Testis (tissue), 2 donors: ENCODE measurements at regions not wholly inside any gene's neighbourhood (a gene's known extent, or its start where the extent isn't known, plus 50 kb on each side); places are given as distances from the start of the nearest gene placed in this dataset.

ENCODE experiments used
- DNase-seq: peaks from one replicate; pipeline ENCODE4 v3.0.0-alpha.2; 2019
- H3K27ac ChIP-seq, 2 donors: fragments of 200-600 bp; sonication (generic); one replicate each; pipeline ENCODE4 v1.5.1; 2019
- H3K27me3 ChIP-seq: fragments of 200-600 bp; sonication (generic); one replicate; pipeline ENCODE4 v1.5.1; 2019
- H3K36me3 ChIP-seq: fragments of 200-600 bp; sonication (generic); one replicate; pipeline ENCODE4 v1.5.1; 2017; ENCODE audit warnings: low read depth; ENCODE audit errors: missing control alignments
- H3K4me1 ChIP-seq: fragments of 200-600 bp; sonication (generic); one replicate; pipeline ENCODE4 v1.5.1; 2019
- H3K4me3 ChIP-seq, 2 donors: fragments of 200-600 bp; sonication (generic); one replicate each; pipeline ENCODE4 v1.5.1; 2017 to 2019
- H3K9me3 ChIP-seq: fragments of 200-600 bp; sonication (generic); one replicate; pipeline ENCODE4 v1.5.1; 2017
- POLR2A ChIP-seq: fragments of 450-650 bp; IDR thresholded peaks from one replicate; pipeline ENCODE4 v1.6.1; 2017; ENCODE audit warnings: antibody characterized with exemption, mild to moderate bottlenecking, moderate library complexity
- WGBS, 2 donors: methylation state at CpG; one replicate each; pipeline ENCODE4 v1.1.5; 2018; 5-methylcytosine and 5-hydroxymethylcytosine counted together
- intact Hi-C: fragments of 100-400 bp; cut with DNase I; formaldehyde crosslinking; loops from one replicate; pipeline ENCODE4 v1.15.1; 2023; ENCODE audit warnings: low total_unique reads
- TF ChIP-seq, protein P1 (sequence below), 3 experiments: fragments of 450-650 bp in 2 of 3; fragments of 200-600 bp in 1 of 3; sonication (generic) in 1 of 3; IDR thresholded peaks; one replicate each; pipeline ENCODE4 v1.5.1; 2016 to 2019; ENCODE audit warnings: antibody characterized with exemption in 3 of 3, mild to moderate bottlenecking in 2 of 3, moderate library complexity in 1 of 3

DNA sequence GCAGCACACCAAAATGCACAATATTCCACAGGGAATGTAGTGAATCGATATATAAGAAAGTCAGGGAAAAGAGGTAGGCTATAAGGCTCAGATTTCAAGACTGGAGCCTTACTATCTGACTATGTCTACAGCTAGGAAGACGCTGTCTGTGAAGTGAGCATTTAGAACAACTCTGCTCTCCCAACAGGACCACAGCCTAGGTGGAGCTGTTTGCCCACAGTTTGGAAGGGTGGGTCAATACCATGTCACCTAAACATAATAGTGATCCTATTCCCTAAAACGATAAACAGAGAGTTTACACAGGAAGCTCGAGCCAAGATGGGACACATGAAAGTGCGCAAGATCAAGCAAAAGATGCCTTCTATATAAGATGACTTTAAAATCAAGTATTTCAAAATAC, 2486.0 kb upstream of the PCDH20 start:
- TF ChIP-seq, protein P1, sequence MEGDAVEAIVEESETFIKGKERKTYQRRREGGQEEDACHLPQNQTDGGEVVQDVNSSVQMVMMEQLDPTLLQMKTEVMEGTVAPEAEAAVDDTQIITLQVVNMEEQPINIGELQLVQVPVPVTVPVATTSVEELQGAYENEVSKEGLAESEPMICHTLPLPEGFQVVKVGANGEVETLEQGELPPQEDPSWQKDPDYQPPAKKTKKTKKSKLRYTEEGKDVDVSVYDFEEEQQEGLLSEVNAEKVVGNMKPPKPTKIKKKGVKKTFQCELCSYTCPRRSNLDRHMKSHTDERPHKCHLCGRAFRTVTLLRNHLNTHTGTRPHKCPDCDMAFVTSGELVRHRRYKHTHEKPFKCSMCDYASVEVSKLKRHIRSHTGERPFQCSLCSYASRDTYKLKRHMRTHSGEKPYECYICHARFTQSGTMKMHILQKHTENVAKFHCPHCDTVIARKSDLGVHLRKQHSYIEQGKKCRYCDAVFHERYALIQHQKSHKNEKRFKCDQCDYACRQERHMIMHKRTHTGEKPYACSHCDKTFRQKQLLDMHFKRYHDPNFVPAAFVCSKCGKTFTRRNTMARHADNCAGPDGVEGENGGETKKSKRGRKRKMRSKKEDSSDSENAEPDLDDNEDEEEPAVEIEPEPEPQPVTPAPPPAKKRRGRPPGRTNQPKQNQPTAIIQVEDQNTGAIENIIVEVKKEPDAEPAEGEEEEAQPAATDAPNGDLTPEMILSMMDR (IDR thresholded peaks at IDR 0.05), result no peak
- TF ChIP-seq POLR2A, result no peak
- intact Hi-C loops, result no loop called here
- DNase-seq, result no peak
- H3K36me3 ChIP-seq, result no peaks in the 10 kb centered on the region
- no peaks in the 10 kb centered on the region for H3K27me3 ChIP-seq
- 84 to 91% methylated on average over 5 of the region's 5 CpGs for WGBS, 2 donors
- H3K4me1 ChIP-seq, result no peaks in the 10 kb centered on the region
- no peak overlapping the region for H3K27ac ChIP-seq
- no peaks in the 10 kb centered on the region for H3K9me3 ChIP-seq
- no peak overlapping the region for H3K4me3 ChIP-seq

DNA sequence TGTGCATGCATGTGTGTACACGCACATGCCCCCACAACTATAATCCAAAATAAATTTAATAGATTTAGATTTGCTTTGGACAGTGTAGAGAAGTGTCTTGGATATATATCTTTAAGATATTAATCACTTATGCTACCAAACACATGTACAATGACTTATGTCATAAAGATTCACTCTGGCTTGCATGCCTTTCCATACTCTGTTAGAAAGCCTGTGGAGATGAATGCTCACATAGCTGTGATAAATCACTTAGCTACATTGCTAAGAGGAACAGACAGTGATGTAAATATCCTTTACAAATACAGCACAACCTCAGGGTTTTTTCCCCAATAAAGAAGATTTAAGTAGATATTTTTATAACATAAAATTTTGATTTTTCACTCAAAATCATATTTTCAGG, 2484.8 kb upstream of the PCDH20 start:
- Histone ChIP-seq H3K36me3 (no peaks in the 10 kb centered on the region), H3K27ac (no peak overlapping the region), H3K4me1 (no peaks in the 10 kb centered on the region), H3K27me3 (no peaks in the 10 kb centered on the region), H3K4me3 (no peak overlapping the region), H3K9me3 (no peaks in the 10 kb centered on the region)
- 98 to 100% methylated on average over 1 of the region's 1 CpG for WGBS, 2 donors
- TF ChIP-seq, protein P1 (IDR thresholded peaks at IDR 0.05), result no peak
- TF ChIP-seq POLR2A, result no peak
- no peak for DNase-seq
- intact Hi-C loops, result no loop called here

DNA sequence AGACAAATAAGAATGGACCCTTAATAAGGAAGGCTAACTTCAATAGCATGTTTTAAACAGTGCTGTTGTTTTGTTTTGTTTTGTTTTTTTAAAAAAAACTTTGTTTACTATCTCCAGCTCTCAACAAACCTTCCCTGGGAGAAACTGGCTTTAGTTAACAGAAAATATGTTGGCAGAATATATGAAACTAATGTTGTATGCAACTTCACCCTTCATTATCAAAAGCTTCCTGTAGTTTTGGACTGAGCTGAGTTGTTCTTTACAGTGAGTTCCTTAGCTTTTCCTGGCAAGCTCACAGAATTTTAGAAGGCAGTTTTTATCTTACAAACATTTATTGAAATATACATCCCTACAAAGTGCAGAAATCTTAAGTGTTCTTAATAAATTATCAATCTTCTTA, 2480.7 kb upstream of the PCDH20 start:
- TF ChIP-seq, protein P1 (IDR thresholded peaks at IDR 0.05), result no peak
- DNase-seq, result no peak
- H3K27me3 ChIP-seq, result no peaks in the 10 kb centered on the region
- H3K4me3 ChIP-seq, result no peak overlapping the region
- no peak overlapping the region for H3K27ac ChIP-seq
- H3K4me1 ChIP-seq, result no peaks in the 10 kb centered on the region
- intact Hi-C loops, result no loop called here
- H3K36me3 ChIP-seq, result no peaks in the 10 kb centered on the region
- no peaks in the 10 kb centered on the region for H3K9me3 ChIP-seq

DNA sequence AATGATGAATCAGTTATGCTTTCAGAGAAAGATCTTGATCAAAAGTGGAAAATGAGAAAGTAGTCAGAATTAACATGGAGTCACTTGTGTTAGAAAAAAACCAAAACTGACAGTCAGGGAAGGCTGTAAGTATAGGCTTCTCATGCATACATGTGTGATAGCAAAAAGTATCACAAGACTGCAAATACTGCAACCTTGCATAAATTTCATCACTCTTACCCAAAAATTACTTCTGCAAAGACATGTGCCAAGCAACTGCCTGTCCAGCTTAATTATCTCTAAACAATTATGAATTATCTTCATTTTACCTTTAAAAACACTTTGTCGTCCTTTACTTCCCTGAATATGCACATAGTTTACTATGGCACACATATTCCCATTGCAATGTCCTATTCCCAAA, 2466.4 kb upstream of the PCDH20 start:
- intact Hi-C loops, result no loop called here
- Histone ChIP-seq H3K4me1 (no peaks in the 10 kb centered on the region), H3K9me3 (no peaks in the 10 kb centered on the region), H3K27me3 (no peaks in the 10 kb centered on the region), H3K27ac (no peak overlapping the region), H3K36me3 (no peaks in the 10 kb centered on the region), H3K4me3 (no peak overlapping the region)
- no peak for DNase-seq
- WGBS, 2 donors, result 79 to 92% methylated on average over 1 of the region's 1 CpG
- TF ChIP-seq POLR2A, result no peak
- TF ChIP-seq, protein P1 (IDR thresholded peaks at IDR 0.05), result no peak

- intact Hi-C loops, result no loop called here
Observed at GRCh38 chr13:63880705-63881104, 2465.1 kb upstream of the PCDH20 start.

More at GRCh38 chr13:63880705-63881104, 2465.1 kb upstream of the PCDH20 start:
- WGBS, 2 donors, result 63% methylated on average over 3 of the region's 3 CpGs
- Histone ChIP-seq H3K27ac (no peak overlapping the region), H3K4me3 (no peak overlapping the region), H3K4me1 (no peaks in the 10 kb centered on the region), H3K9me3 (no peaks in the 10 kb centered on the region), H3K36me3 (no peaks in the 10 kb centered on the region), H3K27me3 (no peaks in the 10 kb centered on the region)
- no peak for TF ChIP-seq POLR2A
- TF ChIP-seq, protein P1 (IDR thresholded peaks at IDR 0.05), result no peak
- no peak for DNase-seq
